HepG2 (cell line): ENCODE measurements at regions not wholly inside any gene's neighbourhood (a gene's known extent, or its start where the extent isn't known, plus 50 kb on each side); places are given as distances from the start of the nearest gene placed in this dataset.

Experiments
- ATAC-seq: fragments of 200-7000 bp; cut with Tn5 transposase; 3 replicates; pipeline ENCODE4 v1.9.1; 2020; ENCODE audit warnings: mild to moderate bottlenecking, moderate library complexity
- BruUV-seq: library from RNA; stranded (reverse); fragments of 400-500 nt; replicated peaks from 2 replicates; lab custom pipeline; 2021; lab: Mats Ljungman, UMichigan
- CTCF ChIA-PET: fragments of 300-600 bp; formaldehyde crosslinking; extraction: SDS; loops from one replicate; lab custom pipeline; 2021; ENCODE audit warnings: low total read pairs, inconsistent platforms, low intra/inter-chr PET ratio; lab: Yijun Ruan, JAX
- POLR2A ChIA-PET: fragments of 350-600 bp; sonication (Branson Sonifier 250); formaldehyde crosslinking; loops from one replicate; lab custom pipeline; 2020; ENCODE audit warnings: antibody characterized with exemption, inconsistent platforms; lab: Yijun Ruan, JAX
- DNase-seq: peaks from one replicate; pipeline ENCODE4 v3.0.0-alpha.2; 2015; ENCODE audit warnings: low spot score
- FAIRE-seq: peaks from 3 replicates; lab custom pipeline; 2011; peaks lifted over from hg19 to GRCh38; lab: Jason Lieb, UNC
- H2AFZ ChIP-seq: one replicate; pipeline ENCODE4 v1.6.1; 2011; ENCODE audit warnings: low read length, inconsistent platforms
- H3K27ac ChIP-seq: fragments of 300-600 bp; 3 replicates; pipeline ENCODE4 v1.8.0; 2011; ENCODE audit warnings: mixed run types, mild to moderate bottlenecking, mixed read lengths, low read length, inconsistent platforms; ENCODE audit not compliant: insufficient read depth; ENCODE audit errors: extremely low read length
- H3K27me3 ChIP-seq, 2 experiments: fragments of 200-600 bp in 1 of 2; 2 replicates in 1 of 2; 3 replicates in 1 of 2; pipeline versions ENCODE4 v1.6.0 to v1.8.0; 2011; ENCODE audit warnings: low read length in 2 of 2, mild to moderate bottlenecking in 2 of 2, moderate library complexity in 2 of 2, inconsistent platforms in 1 of 2; ENCODE audit not compliant: insufficient read depth in 2 of 2, control insufficient read depth in 1 of 2
- H3K36me3 ChIP-seq, 2 experiments: fragments of 200-600 bp in 1 of 2; replicated peaks in 1 of 2; 2 replicates in 1 of 2; 3 replicates in 1 of 2; pipeline versions ENCODE4 v1.5.1 to v1.8.0; 2011; ENCODE audit warnings: low read length in 2 of 2, inconsistent platforms in 1 of 2; ENCODE audit not compliant: insufficient read depth in 2 of 2, control insufficient read depth in 1 of 2
- H3K4me1 ChIP-seq: 2 replicates; pipeline ENCODE4 v1.5.1; 2012; ENCODE audit warnings: low read length, inconsistent platforms; ENCODE audit not compliant: insufficient read depth
- H3K4me2 ChIP-seq: 2 replicates; pipeline ENCODE4 v1.6.0; 2011; ENCODE audit warnings: low read depth, low read length, inconsistent platforms
- H3K4me3 ChIP-seq, 3 experiments: fragments of 200-600 bp in 1 of 3; sonication (generic), shearing (Covaris generic) in 1 of 3; replicated peaks in 1 of 3; 2 replicates each; pipeline ENCODE4 v1.5.1; 2011 to 2016; ENCODE audit warnings: low read length in 3 of 3, inconsistent platforms in 2 of 3, low read depth in 2 of 3, mild to moderate bottlenecking in 2 of 3, control low read depth in 1 of 3, mixed read lengths in 1 of 3; ENCODE audit not compliant: insufficient read depth in 1 of 3
- H3K79me2 ChIP-seq: one replicate; pipeline ENCODE4 v1.6.1; 2011; ENCODE audit warnings: low read length, inconsistent platforms; ENCODE audit not compliant: insufficient read depth
- H3K9ac ChIP-seq: 2 replicates; pipeline ENCODE4 v1.6.0; 2011; ENCODE audit warnings: mild to moderate bottlenecking, low read depth, low read length, inconsistent platforms; ENCODE audit not compliant: insufficient read depth
- H3K9me3 ChIP-seq: 2 replicates; pipeline ENCODE4 v1.5.1; 2012; ENCODE audit warnings: mild to moderate bottlenecking, low read length
- H4K20me1 ChIP-seq: 2 replicates; pipeline ENCODE4 v1.6.0; 2011; ENCODE audit warnings: inconsistent platforms, mild to moderate bottlenecking, low read length, moderate library complexity; ENCODE audit not compliant: insufficient read depth
- ARID5B ChIP-seq: IDR thresholded peaks from 2 replicates; pipeline ENCODE4 v1.4.0; 2020; ENCODE audit warnings: mild to moderate bottlenecking, missing genetic modification reagents
- CCDC6 ChIP-seq: sonication (generic); formaldehyde crosslinking; IDR thresholded peaks from 2 replicates; pipeline ENCODE4 v1.8.1; 2022; ENCODE audit warnings: mild to moderate bottlenecking, missing genetic modification reagents, moderate library complexity
- CREB3 ChIP-seq: sonication (generic); formaldehyde crosslinking; IDR thresholded peaks from 2 replicates; pipeline ENCODE4 v1.5.0; 2020; ENCODE audit warnings: missing genetic modification reagents
- HNF4G ChIP-seq, 2 experiments: sonication (generic) in 1 of 2; formaldehyde crosslinking in 1 of 2; IDR thresholded peaks; 2 replicates each; pipeline versions ENCODE4 v1.4.0 to v1.6.1; 2011 to 2020; ENCODE audit warnings: borderline replicate concordance in 2 of 2, low read depth in 2 of 2, mild to moderate bottlenecking in 2 of 2, low read length in 1 of 2, missing genetic modification reagents in 1 of 2, moderate library complexity in 1 of 2
- KLF9 ChIP-seq: IDR thresholded peaks from 2 replicates; pipeline ENCODE4 v1.6.1; 2016; ENCODE audit warnings: low read depth
- MBD4 ChIP-seq: IDR thresholded peaks from 2 replicates; pipeline ENCODE4 v1.6.1; 2012; ENCODE audit warnings: low read length, inconsistent platforms, borderline replicate concordance
- MIER3 ChIP-seq: IDR thresholded peaks from 2 replicates; pipeline ENCODE4 v1.6.1; 2016; ENCODE audit warnings: missing compliant biosample characterization, borderline replicate concordance
- SNAPC2 ChIP-seq: sonication (generic); formaldehyde crosslinking; IDR thresholded peaks from 2 replicates; pipeline ENCODE4 v1.8.1; 2022; ENCODE audit warnings: mild to moderate bottlenecking, missing genetic modification reagents
- ZMAT5 ChIP-seq: sonication (generic); formaldehyde crosslinking; IDR thresholded peaks from 2 replicates; pipeline ENCODE4 v1.5.0; 2020; ENCODE audit warnings: mild to moderate bottlenecking, low read depth, missing genetic modification reagents, borderline replicate concordance
- ZNF354B ChIP-seq: sonication (generic); formaldehyde crosslinking; IDR thresholded peaks from 2 replicates; pipeline ENCODE4 v1.8.0; 2022; ENCODE audit warnings: mild to moderate bottlenecking, missing genetic modification reagents
- ZNF496 ChIP-seq: sonication (generic); formaldehyde crosslinking; IDR thresholded peaks from 2 replicates; pipeline ENCODE4 v1.8.1; 2023; ENCODE audit warnings: mild to moderate bottlenecking, moderate library complexity, missing genetic modification reagents; ENCODE audit not compliant: insufficient replicate concordance
- ZNF773 ChIP-seq: sonication (generic); formaldehyde crosslinking; IDR thresholded peaks from 2 replicates; pipeline ENCODE4 v1.4.0; 2020; ENCODE audit warnings: missing genetic modification reagents, borderline replicate concordance
- WGBS: methylation state at CpG from one replicate; pipeline ENCODE4 v1.1.6; 2017; ENCODE audit warnings: low lambda C conversion rate; 5-methylcytosine and 5-hydroxymethylcytosine counted together
- in situ Hi-C: cut with HindIII; loops from 2 replicates; pipeline ENCODE4 v1.10.0; 2017; ENCODE audit warnings: low pct_unique_long_range_greater_than_20kb; ENCODE audit not compliant: extremely low pct_ligation_motif_present
- intact Hi-C: fragments of 100-400 bp; cut with micrococcal nuclease; formaldehyde crosslinking; loops from one replicate; pipeline ENCODE4 v1.10.0; 2022; ENCODE audit not compliant: unreplicated experiment
- TF ChIP-seq, protein P1 (sequence below): sonication (generic); formaldehyde crosslinking; IDR thresholded peaks from 2 replicates; pipeline ENCODE4 v1.4.0; 2020; ENCODE audit warnings: missing genetic modification reagents
- TF ChIP-seq, protein P2 (sequence below): sonication (generic); formaldehyde crosslinking; IDR thresholded peaks from 2 replicates; pipeline ENCODE4 v1.9.0; 2021; ENCODE audit warnings: missing genetic modification reagents, borderline replicate concordance

DNA sequence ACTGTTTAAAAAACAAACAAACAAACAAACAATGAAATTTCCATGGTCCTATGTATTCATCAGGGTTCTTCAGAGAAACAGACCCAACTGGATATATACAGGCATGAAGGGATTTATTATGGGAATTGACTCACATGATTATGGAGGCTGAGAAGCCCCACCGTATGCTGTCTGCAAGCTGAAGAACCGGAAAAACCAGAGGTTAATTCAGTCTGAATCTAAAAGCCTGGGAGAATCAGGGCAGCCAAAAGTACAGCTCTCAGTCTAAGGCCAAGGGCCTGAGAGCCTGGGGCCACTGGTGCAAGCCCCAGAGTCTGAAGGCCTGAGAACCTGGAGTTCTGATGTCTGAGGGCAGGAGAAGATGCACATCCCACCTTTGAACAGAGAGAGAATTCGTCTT, 163.5 kb downstream of the MDFIC start:
- CTCF ChIA-PET: no interaction called here
- no peak for ATAC-seq
- no peaks in the 10 kb centered on the region for H3K27me3 ChIP-seq
- no TSS peak for BruUV-seq
- H3K27ac ChIP-seq: no peak overlapping the region
- H2AFZ ChIP-seq: no peak overlapping the region
- H3K79me2 ChIP-seq: no peaks in the 10 kb centered on the region
- 62% methylated on average over 2 of the region's 3 CpGs for WGBS
- H3K36me3 ChIP-seq: no peaks in the 10 kb centered on the region
- POLR2A ChIA-PET: no interaction called here
- H3K4me3 ChIP-seq: no peak overlapping the region
- peaks cover 7% of the 10 kb centered on the region; the same call in 1 of the 2 replicates for H3K9me3 ChIP-seq
- H3K4me1 ChIP-seq: peaks cover 17% of the 10 kb centered on the region
- FAIRE-seq: no peak
- in situ Hi-C loops (no loop called here), intact Hi-C loops (loop anchor here (10.0 kb wide), 1 partner anchor 49 kb away; no protein-coding TSS in a partner anchor)
- H3K9ac ChIP-seq: no peak overlapping the region
- H3K4me2 ChIP-seq: no peak overlapping the region
- H4K20me1 ChIP-seq: no peaks in the 10 kb centered on the region
- DNase-seq: no peak
- TF ChIP-seq HNF4G (IDR thresholded peaks at IDR 0.05; ENCODE audit: borderline replicate concordance, low read depth, low read length): no peak
- TF ChIP-seq HNF4G (CRISPR knock-in tag; IDR thresholded peaks at IDR 0.05; ENCODE audit: borderline replicate concordance, low read depth): no peak
- no peak for TF ChIP-seq ARID5B (CRISPR knock-in tag)
- no peak for TF ChIP-seq ZNF354B (CRISPR knock-in tag)
- TF ChIP-seq MBD4: no peak
- TF ChIP-seq MIER3: no peak
- TF ChIP-seq, protein P1, sequence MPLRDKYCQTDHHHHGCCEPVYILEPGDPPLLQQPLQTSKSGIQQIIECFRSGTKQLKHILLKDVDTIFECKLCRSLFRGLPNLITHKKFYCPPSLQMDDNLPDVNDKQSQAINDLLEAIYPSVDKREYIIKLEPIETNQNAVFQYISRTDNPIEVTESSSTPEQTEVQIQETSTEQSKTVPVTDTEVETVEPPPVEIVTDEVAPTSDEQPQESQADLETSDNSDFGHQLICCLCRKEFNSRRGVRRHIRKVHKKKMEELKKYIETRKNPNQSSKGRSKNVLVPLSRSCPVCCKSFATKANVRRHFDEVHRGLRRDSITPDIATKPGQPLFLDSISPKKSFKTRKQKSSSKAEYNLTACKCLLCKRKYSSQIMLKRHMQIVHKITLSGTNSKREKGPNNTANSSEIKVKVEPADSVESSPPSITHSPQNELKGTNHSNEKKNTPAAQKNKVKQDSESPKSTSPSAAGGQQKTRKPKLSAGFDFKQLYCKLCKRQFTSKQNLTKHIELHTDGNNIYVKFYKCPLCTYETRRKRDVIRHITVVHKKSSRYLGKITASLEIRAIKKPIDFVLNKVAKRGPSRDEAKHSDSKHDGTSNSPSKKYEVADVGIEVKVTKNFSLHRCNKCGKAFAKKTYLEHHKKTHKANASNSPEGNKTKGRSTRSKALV (CRISPR knock-in tag): no peak
- TF ChIP-seq, protein P2, sequence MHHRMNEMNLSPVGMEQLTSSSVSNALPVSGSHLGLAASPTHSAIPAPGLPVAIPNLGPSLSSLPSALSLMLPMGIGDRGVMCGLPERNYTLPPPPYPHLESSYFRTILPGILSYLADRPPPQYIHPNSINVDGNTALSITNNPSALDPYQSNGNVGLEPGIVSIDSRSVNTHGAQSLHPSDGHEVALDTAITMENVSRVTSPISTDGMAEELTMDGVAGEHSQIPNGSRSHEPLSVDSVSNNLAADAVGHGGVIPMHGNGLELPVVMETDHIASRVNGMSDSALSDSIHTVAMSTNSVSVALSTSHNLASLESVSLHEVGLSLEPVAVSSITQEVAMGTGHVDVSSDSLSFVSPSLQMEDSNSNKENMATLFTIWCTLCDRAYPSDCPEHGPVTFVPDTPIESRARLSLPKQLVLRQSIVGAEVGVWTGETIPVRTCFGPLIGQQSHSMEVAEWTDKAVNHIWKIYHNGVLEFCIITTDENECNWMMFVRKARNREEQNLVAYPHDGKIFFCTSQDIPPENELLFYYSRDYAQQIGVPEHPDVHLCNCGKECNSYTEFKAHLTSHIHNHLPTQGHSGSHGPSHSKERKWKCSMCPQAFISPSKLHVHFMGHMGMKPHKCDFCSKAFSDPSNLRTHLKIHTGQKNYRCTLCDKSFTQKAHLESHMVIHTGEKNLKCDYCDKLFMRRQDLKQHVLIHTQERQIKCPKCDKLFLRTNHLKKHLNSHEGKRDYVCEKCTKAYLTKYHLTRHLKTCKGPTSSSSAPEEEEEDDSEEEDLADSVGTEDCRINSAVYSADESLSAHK (CRISPR knock-in tag): no peak
- TF ChIP-seq SNAPC2 (CRISPR knock-in tag): no peak
- no peak for TF ChIP-seq CCDC6 (CRISPR knock-in tag)
- no peak for TF ChIP-seq ZMAT5
- no peak for TF ChIP-seq ZNF773
- TF ChIP-seq CREB3 (CRISPR knock-in tag): no peak
- no peak for TF ChIP-seq ZNF496 (CRISPR knock-in tag)
- TF ChIP-seq KLF9 (CRISPR knock-in tag): no peak
